GM12873 (cell line): ENCODE measurements at regions not wholly inside any gene's neighbourhood (a gene's known extent, or its start where the extent isn't known, plus 50 kb on each side); places are given as distances from the start of the nearest gene placed in this dataset.

Experiments
- TF ChIP-seq, protein P1 (sequence below): IDR thresholded peaks from 2 replicates; pipeline ENCODE4 v1.5.1; 2012; ENCODE audit warnings: low read depth, mild to moderate bottlenecking, moderate library complexity, low read length, control low read depth; ENCODE audit not compliant: insufficient read depth; ENCODE audit errors: missing control alignments

DNA sequence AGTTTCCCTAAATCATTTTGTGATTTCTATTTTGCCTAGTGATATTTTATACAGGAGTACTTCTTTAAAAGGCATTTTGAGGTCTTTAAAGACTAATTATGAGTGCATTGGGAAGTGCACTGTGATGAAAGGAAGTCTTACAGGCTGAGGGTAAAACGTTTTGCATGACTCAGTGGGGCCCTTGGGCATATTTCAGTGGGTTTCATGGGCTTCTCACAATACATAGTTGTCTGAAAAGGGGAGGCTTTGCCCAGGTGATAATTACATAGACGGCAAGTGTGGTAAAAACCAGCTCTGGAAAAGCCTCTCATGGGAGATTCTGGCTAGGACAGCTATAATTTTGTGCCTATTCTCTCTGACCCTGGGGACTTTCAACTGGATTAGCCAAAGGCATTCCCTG, 387.2 kb downstream of the ARHGEF28 start:
- TF ChIP-seq, protein P1, sequence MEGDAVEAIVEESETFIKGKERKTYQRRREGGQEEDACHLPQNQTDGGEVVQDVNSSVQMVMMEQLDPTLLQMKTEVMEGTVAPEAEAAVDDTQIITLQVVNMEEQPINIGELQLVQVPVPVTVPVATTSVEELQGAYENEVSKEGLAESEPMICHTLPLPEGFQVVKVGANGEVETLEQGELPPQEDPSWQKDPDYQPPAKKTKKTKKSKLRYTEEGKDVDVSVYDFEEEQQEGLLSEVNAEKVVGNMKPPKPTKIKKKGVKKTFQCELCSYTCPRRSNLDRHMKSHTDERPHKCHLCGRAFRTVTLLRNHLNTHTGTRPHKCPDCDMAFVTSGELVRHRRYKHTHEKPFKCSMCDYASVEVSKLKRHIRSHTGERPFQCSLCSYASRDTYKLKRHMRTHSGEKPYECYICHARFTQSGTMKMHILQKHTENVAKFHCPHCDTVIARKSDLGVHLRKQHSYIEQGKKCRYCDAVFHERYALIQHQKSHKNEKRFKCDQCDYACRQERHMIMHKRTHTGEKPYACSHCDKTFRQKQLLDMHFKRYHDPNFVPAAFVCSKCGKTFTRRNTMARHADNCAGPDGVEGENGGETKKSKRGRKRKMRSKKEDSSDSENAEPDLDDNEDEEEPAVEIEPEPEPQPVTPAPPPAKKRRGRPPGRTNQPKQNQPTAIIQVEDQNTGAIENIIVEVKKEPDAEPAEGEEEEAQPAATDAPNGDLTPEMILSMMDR, result no peak

GRCh38 chr5:74009502-74009901, 383.5 kb downstream of the ARHGEF28 start:
- TF ChIP-seq, protein P1, result no peak

DNA sequence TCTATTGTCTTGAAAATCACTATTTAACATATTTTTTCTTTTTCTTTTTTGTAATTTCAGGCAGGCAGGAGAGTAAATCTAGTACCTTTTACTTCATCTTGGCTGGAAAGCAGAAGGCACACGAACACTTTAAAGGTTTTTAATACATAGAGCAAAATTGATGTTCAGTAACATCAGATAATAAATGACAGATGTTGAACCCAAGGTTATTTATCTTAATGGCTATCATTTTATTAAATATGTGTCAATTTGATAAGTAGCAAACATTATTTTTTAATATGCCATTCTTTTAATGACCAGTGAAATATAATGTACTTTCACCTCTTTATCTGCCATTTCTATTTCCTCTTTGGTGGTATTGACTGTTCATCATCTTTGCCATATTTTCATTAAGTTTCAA, 381.2 kb downstream of the ARHGEF28 start:
- TF ChIP-seq, protein P1, result no peak

GRCh38 chr5:73999297-73999696, 373.3 kb downstream of the ARHGEF28 start:
- TF ChIP-seq, protein P1, result no peak

DNA sequence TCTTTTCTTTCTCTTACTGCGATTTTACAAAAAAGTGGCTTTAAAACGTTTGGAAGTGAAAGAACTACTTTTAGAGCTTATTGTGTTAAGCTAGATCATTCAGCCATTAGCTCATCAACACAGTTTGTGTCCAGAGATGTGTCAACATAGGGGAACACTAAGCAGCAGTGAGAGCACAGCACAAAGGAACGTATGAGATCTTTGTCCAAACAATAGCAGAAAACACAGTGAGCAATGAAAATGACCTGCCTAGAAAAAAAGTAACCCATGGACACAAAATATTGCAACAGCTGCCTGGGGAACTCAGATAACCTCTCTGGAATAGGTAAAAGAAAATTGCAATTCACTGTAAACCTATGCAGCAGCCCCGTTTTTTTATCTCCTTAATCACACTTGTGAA, 372.5 kb downstream of the ARHGEF28 start:
- TF ChIP-seq, protein P1, result no peak

GRCh38 chr5:73997960-73998359, 372.0 kb downstream of the ARHGEF28 start:
- TF ChIP-seq, protein P1, result no peak

DNA sequence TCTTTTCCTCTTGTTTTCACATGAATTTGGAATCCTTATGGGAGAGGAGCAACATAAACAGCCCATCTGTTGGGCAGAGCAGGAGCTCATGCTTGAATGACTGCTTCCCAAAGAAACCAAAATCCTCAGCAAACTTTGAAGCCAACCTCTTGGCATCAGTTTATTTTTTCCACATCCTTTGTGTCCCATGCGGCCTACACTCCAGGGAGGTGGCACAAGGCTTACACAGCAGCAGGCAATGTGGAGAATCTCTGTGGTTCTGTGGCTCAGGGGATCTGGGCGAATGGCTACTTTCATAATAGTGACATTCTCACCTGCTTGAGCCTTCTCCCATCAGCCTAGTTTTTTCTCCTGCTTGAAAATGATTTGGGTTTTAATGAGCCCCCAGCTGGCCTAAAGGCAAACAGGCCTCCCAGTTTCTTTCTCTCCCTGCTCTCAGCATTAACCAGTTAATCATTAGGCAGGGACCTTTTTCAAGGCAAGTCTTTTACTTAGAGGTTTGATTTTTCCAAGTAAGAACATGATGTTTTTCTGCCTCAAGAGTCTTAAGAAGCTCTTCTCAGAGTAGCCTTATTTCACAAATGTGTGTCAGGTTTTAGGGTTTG, 370.3 kb downstream of the ARHGEF28 start:
- TF ChIP-seq, protein P1, result no peak
